ENCODE measurements at regions not wholly inside any gene's neighbourhood (a gene's known extent, or its start where the extent isn't known, plus 50 kb on each side); places are given as distances from the start of the nearest gene placed in this dataset.
"Not testable (repeated sequence)": the region's sequence is repeated elsewhere in the genome, so short reads cannot be mapped to it uniquely, and the experiment has no call there.

DNA sequence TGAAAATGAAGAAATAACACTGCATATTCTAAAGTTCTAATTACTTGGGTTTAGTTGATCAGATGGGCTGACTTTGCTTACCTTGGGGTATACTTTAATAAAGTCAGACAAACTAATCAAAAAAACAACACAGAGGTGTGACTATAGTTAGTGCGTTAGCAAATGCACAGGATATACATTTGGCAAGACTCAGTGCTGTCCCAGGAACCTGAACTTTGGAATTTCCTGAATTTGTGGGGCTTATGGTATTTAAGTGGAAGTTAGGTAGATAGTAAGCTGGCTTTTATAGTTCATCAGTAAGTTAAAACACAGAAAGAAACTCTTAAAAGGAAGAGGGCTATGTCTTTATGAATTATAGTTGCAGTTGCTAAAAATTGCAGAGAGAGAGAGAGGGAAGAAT is 302.6 kb upstream of the DDI1 start:
- TF ChIP-seq, protein P1, sequence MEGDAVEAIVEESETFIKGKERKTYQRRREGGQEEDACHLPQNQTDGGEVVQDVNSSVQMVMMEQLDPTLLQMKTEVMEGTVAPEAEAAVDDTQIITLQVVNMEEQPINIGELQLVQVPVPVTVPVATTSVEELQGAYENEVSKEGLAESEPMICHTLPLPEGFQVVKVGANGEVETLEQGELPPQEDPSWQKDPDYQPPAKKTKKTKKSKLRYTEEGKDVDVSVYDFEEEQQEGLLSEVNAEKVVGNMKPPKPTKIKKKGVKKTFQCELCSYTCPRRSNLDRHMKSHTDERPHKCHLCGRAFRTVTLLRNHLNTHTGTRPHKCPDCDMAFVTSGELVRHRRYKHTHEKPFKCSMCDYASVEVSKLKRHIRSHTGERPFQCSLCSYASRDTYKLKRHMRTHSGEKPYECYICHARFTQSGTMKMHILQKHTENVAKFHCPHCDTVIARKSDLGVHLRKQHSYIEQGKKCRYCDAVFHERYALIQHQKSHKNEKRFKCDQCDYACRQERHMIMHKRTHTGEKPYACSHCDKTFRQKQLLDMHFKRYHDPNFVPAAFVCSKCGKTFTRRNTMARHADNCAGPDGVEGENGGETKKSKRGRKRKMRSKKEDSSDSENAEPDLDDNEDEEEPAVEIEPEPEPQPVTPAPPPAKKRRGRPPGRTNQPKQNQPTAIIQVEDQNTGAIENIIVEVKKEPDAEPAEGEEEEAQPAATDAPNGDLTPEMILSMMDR (IDR thresholded peaks at IDR 0.05; ENCODE audit: unreplicated experiment) = no peak
- DNase-seq (ENCODE audit: low spot score, unreplicated experiment) = no peak
- Mint-ChIP-seq H3K4me3 (ENCODE audit: low read depth) (no peak overlapping the region), H3K9me3 (ENCODE audit: low read depth) (peaks cover 6% of the 10 kb centered on the region), H3K27ac (no peak overlapping the region), H3K4me1 (ENCODE audit: low read depth) (peaks cover 13% of the 10 kb centered on the region), H3K27me3 (no peaks in the 10 kb centered on the region), H3K36me3 (ENCODE audit: insufficient read depth) (no peaks in the 10 kb centered on the region)

DNA sequence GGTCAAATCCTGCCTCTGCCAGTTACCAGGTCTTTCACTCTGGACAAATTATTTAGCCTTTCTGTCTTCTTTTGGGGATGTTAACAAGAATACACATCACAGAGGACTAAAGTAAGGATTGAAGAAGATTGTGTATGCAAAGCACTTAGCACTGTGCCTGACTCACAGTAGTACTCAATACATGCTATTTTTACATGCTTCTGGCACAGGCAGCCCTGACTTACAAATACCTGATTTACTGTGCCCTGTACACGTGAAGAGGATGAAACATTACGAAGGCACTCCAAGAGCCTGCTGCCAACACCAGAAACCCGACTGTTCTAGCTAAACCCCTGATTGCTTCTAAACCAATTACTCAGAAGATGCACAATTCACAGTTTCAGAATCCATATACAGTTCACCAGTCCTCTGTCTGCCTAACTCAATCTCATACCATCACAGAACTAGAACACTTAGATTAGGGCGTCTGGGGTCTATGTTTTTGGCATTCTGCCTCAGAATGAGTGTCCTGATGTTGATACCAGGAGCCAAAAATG is 300.9 kb upstream of the DDI1 start:
- Mint-ChIP-seq H3K27me3 (no peaks in the 10 kb centered on the region), H3K36me3 (ENCODE audit: insufficient read depth) (peaks cover 1% of the 10 kb centered on the region), H3K9me3 (ENCODE audit: low read depth) (peaks cover 6% of the 10 kb centered on the region), H3K27ac (no peak overlapping the region), H3K4me3 (ENCODE audit: low read depth) (no peak overlapping the region), H3K4me1 (ENCODE audit: low read depth) (peaks cover 16% of the 10 kb centered on the region)
- TF ChIP-seq, protein P1 (IDR thresholded peaks at IDR 0.05; ENCODE audit: unreplicated experiment) = no peak
- no peak for DNase-seq (ENCODE audit: low spot score, unreplicated experiment)

DNA sequence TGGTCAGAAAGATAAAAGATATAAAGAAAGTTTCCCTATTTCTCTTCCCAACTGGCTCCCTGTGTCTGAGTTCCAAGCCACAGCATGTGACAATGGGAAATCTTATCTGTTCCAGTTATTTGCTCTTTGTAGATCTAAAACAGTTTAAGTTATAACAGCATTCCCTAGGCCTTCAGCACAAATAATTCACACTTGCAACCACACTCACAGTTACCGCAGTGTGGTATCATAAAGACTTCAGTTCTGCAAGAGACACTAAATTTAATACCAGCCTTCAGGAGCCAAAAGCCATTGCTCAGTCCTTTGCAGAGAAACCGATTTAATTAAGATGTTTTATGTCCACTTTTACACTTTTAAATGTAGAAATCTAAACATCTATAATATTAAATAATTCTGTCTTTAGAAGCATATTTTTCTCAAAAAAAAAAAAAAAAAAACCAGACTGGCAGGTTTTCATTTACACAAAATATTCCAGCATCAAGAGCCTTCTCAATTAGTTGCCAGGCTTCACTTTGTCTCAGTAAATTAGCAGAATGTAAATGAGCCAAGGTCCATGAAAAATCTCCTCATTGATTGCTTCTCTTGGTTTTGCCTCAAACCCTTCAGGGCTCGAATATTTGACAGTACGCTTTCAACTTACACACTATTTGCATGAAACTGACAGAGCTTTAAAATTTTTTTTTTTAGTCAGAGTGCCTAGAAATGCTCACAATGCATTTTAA is 300.0 kb upstream of the DDI1 start:
- H3K4me1 Mint-ChIP-seq (ENCODE audit: low read depth) = peaks cover 16% of the 10 kb centered on the region
- no peak for DNase-seq (ENCODE audit: low spot score, unreplicated experiment)
- H3K4me3 Mint-ChIP-seq (ENCODE audit: low read depth) = no peak overlapping the region
- TF ChIP-seq, protein P1 (IDR thresholded peaks at IDR 0.05; ENCODE audit: unreplicated experiment) = no peak
- peaks cover 1% of the 10 kb centered on the region for H3K36me3 Mint-ChIP-seq (ENCODE audit: insufficient read depth)
- H3K27me3 Mint-ChIP-seq = no peaks in the 10 kb centered on the region
- peaks cover 6% of the 10 kb centered on the region for H3K9me3 Mint-ChIP-seq (ENCODE audit: low read depth)
- no peak overlapping the region for H3K27ac Mint-ChIP-seq

DNA sequence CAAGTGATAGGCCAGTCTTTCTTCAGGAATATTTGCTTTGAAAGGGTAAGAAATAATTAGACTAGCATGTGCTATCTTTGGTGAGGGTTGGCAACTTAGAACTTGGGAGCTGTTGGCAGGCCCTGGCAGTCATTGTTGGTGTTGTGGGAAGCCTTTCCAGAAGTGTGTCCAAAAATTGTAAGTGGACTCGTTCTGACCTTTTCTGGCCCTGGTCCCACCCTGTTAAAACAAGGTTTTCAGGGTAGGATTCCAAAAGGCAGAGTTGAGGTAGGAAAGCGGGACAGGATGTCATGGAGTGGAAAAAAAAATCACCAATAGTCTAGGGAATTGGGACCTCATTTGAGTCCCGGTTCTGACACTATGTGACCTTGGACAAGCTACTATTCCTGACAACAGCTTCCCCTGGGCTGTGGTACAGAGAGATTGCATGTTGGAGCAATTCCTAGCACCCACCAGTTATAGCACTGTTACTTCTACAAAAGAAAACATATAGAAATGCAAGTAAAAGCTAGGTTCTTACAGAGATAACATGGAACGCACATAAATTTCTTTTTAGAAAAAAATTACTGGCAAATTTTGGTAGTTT is 299.3 kb upstream of the DDI1 start:
- Mint-ChIP-seq H3K27ac (no peak overlapping the region), H3K4me3 (ENCODE audit: low read depth) (no peak overlapping the region), H3K4me1 (ENCODE audit: low read depth) (peaks cover 16% of the 10 kb centered on the region), H3K36me3 (ENCODE audit: insufficient read depth) (peaks cover 1% of the 10 kb centered on the region), H3K9me3 (ENCODE audit: low read depth) (peaks cover 6% of the 10 kb centered on the region), H3K27me3 (no peaks in the 10 kb centered on the region)
- TF ChIP-seq, protein P1 (IDR thresholded peaks at IDR 0.05; ENCODE audit: unreplicated experiment) = no peak
- no peak for DNase-seq (ENCODE audit: low spot score, unreplicated experiment)

DNA sequence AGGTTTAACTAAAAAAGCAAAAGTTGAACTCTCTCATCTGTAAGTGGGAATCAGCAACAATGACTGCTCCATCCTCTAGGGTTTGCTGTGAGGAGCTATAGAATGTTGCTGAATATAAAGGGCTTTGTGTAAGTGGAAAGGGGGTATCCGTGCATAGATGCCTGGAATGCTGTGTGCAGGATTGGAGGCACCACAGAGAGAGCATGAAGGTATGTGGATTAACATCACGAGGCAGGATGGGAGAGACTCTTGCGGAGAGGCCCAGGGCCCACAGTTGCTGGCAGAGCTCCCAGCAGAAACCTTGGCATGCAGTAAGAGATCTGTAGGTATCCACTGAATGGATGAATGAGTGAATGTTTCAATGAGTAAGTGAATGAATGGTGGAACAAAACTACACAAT is 298.7 kb upstream of the DDI1 start:
- Mint-ChIP-seq H3K4me1 (ENCODE audit: low read depth) (peaks cover 16% of the 10 kb centered on the region), H3K36me3 (ENCODE audit: insufficient read depth) (peaks cover 1% of the 10 kb centered on the region), H3K9me3 (ENCODE audit: low read depth) (peaks cover 6% of the 10 kb centered on the region), H3K27ac (no peak overlapping the region), H3K4me3 (ENCODE audit: low read depth) (no peak overlapping the region), H3K27me3 (no peaks in the 10 kb centered on the region)
- no peak for DNase-seq (ENCODE audit: low spot score, unreplicated experiment)
- TF ChIP-seq, protein P1 (IDR thresholded peaks at IDR 0.05; ENCODE audit: unreplicated experiment) = no peak

DNA sequence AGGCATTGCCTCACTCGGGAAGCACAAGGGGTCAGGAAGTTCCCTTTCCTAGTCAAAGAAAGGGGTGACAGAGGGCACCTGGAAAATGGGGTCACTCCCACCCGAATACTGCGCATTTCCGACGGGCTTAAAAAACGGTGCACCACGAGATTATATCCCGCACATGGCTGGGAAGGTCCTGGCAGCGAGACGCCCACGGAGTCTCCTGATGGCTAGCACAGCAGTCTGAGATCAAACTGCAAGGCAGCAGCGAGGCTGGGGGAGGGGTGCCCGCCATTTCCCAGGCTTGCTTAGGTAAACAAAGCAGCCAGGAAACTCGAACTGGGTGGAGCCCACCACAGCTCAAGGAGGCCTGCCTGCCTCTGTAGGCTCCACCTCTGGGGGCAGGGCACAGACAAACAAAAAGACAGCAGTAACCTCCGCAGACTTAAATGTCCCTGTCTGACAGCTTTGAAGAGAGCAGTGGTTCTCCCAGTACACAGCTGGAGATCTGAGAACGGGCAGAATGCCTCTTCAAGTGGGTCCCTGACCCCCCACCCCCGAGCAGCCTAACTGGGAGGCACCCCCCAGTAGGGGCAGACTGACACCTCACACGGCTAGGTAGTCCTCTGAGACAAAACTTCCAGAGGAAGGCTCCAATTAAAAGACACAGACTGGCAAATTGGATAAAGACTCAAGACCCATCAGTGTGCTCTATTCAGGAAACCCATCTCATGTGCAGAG is 297.2 kb upstream of the DDI1 start:
- H3K27ac Mint-ChIP-seq = peak overlapping the region; percentile 84
- DNase-seq (ENCODE audit: low spot score, unreplicated experiment); H3K9me3 Mint-ChIP-seq (ENCODE audit: low read depth); H3K27me3 Mint-ChIP-seq; H3K36me3 Mint-ChIP-seq (ENCODE audit: insufficient read depth): not testable (repeated sequence)
- H3K4me3 Mint-ChIP-seq (ENCODE audit: low read depth) = peak overlapping the region; percentile 71
- peaks cover 16% of the 10 kb centered on the region for H3K4me1 Mint-ChIP-seq (ENCODE audit: low read depth)
